Ammon's horn (tissue), 1 donor: ENCODE measurements at regions not wholly inside any gene's neighbourhood (a gene's known extent, or its start where the extent isn't known, plus 50 kb on each side); places are given as distances from the start of the nearest gene placed in this dataset.
"Not testable (repeated sequence)": the region's sequence is repeated elsewhere in the genome, so short reads cannot be mapped to it uniquely, and the experiment has no call there.

ENCODE experiments used
- DNase-seq: peaks from one replicate; pipeline ENCODE4 v3.0.0-alpha.2; 2016; ENCODE audit warnings: low spot score

DNA sequence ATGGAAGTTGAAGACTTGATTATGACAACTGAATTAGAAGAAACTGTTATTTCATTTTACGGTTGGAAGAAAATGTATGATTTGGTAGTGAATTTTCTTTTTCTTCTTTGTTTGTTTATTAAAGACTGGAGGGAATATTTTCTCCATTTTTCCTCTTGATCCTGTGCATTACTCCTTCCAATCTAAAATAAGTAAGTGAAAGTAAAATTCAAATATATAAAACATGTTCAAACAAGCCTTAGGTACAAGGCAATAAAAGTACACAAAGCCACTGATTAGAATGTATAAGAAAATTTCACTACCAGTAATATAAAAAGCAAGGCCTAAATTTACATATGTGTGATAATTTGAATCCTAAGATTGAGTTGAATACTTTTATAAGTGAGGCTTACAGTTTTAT is 181.2 kb upstream of the MME start:
- DNase-seq, result no peak

DNA sequence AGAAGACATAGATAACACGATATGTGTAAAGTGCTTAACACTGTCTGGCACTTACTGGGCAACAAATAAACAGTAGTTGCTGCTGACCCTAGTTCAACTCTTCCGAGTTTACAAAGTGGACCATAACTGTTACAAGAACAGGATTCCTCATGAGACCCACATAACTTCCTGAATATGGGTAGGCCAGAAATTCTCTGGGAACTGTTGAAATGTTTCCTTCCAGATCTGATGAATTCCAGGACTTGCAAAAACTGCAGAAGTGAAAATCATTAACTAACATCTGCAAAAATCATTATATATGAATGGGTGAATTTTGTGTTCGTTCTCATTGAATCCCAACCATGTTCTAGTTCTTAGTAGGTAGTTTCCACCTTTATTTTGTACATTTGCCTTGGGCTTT is 181.7 kb upstream of the MME start:
- DNase-seq, result no peak

DNA sequence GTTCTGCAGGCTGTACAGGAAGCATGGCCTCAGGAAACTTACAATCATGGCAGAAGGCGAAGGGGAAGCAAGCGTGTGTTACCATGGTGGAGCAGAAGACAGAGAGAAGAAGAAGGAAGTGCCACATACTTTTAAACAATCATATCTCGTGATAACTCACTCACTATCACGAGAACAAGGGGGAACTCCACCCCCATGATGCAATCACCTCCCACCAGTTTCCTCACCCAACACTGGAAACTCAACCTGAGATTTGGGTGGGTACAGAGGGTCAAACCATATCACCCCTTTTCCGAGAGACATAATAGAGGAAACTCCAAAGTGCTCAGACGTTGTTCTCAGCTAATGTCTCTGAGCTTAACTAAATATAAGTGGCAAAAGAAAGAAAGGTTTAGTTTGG is 186.3 kb upstream of the MME start:
- no peak for DNase-seq

- DNase-seq, result no peak
Measured at GRCh38 chr3:154889227-154889634, 190.9 kb upstream of the MME start.

- DNase-seq, result no peak
Measured at GRCh38 chr3:154887869-154888268, 192.2 kb upstream of the MME start.

DNA sequence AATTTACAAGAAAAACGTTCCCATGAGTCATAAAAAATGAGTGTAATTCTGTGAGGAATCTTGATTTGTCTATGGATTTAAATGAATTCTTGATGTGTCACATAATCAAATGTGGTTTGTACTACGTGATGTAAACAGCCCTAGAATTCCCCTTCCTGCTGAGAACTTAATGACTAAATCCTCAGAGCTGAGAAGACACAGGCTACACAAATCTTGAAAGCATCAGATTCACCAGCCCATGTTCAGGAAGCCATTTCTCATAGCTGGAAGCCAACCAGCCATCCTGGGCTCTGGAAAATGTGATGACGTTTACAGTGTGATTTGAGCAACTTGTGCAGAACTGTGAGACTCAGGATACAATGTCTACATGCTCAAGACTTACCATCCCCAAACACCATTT is 193.7 kb upstream of the MME start:
- DNase-seq, result no peak

- DNase-seq, result no peak
Measured at GRCh38 chr3:154885418-154885817, 194.7 kb upstream of the MME start.

- no peak for DNase-seq
Measured at GRCh38 chr3:154884952-154885351, 195.2 kb upstream of the MME start.

- DNase-seq, result no peak
Measured at GRCh38 chr3:154875142-154875541, 205.0 kb upstream of the MME start.

DNA sequence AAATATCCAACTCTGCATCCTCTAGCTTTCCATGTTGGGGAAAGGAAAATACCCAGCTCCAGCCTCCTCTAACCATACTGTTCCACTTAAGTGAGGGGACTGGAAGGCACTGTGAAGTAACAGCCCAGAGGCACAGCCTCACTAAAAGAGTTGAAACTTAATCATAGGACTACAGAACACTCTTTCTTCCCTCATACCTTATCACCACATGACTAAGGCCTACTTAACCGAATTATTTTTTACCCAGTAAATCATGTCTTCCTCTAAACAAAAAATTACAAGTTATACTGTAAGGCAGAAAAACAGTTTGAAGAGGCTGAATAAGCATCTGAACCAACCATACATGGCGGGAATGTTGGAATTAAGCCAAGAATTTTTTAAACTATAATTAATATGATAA is 207.4 kb upstream of the MME start:
- no peak for DNase-seq

DNA sequence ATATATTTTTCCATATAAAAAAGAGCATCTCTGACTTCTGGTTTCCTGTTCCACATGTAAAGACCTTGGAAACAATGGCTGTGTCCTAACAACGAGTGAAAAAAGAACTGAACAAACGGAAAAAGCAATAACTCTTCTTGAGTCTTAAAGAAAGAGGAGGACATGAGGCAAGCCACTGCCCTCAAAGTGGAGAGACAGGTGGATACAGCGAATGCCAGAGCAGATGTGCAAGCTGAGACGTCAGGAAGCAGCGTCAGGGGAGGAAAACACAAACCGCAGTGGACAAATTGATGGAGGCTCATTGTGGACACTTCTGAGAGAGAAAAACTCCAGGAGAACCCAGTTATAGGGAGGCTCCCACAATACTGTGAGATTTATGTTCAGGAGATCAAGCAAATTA is 208.0 kb upstream of the MME start:
- DNase-seq, result no peak

GRCh38 chr3:154864947-154865346 is 215.2 kb upstream of the MME start:
- DNase-seq, result no peak

DNA sequence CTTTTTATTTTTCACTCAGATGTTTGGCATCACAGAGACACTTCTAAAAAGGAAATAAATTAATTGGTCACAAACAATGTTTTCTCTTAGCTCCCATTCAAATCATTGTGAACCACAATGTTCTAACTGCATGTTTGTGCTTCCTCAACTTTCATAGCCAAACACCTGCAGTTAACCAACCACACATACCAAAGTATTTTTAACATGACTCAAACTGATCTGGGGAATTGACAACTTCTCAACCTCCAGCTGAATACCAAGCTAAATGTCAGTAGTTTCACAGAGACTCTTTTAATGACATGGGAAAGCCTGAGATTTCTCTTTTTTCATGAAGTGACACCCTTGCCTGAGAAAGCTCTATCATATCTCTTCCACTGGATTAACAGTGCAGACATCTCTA is 217.9 kb upstream of the MME start:
- DNase-seq, result no peak

DNA sequence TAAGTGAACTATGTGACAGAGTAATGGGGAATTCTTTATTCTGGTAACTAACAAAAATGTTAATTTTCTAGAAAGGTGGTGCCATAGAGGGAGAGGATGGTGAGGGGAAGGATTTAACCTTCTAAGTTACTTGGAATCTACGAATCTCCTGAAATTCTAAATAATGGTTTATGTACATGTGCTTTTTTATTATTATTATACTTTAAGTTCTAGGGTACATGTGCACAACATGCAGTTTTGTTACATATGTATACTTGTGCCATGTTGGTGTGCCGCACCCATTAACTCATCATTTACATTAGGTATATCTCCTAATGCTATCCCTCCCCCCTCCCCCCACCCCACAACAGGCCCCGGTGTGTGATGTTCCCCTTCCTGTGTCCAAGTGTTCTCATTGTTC is 227.1 kb upstream of the MME start:
- DNase-seq, result not testable (repeated sequence)

GRCh38 chr3:154852515-154852914 is 227.6 kb upstream of the MME start:
- no peak for DNase-seq

GRCh38 chr3:154851644-154852043 is 228.5 kb upstream of the MME start:
- no peak for DNase-seq

GRCh38 chr3:154850921-154851320 is 229.2 kb upstream of the MME start:
- DNase-seq, result no peak

- DNase-seq, result no peak
Measured at GRCh38 chr3:154849408-154849807, 230.7 kb upstream of the MME start.

GRCh38 chr3:154844863-154845262 is 235.3 kb upstream of the MME start:
- no peak for DNase-seq

DNA sequence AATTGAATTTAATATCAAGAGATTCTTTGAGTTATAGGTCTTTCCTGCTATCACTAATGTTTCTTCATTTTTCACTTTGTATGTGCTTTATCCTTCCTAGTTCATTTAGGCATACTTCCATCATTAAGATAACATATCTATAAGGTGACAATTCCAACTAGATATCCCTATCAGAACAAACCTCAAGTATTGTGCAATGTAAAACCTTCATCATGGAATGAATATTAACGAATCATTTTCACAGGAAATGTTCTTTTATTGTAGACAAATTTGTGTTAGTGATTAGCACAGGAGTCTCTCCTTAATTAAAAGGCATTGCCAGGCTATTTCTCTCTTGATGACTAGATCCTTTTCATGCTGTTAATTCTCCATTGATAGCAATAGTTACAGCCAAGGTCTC is 236.5 kb upstream of the MME start:
- no peak for DNase-seq

DNA sequence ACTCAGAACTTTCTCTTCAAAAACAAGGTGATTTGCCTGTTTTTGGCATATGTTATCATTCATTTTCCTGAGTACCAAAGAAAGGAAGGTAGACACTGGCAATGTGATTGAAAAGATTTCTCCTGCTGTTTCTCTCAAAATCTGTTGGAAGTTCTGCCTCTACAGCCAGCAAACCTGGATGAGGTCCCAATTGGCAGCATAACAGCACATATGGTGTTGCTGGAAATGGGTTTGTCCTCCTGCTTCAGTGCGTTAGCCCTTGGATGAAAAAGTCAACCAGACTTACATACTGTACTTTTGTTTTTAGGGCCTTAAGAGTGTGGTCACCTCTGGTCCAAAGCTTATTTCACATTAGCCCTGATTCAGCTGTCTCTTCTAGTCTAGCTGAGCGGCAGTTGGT is 237.6 kb upstream of the MME start:
- no peak for DNase-seq

- DNase-seq, result no peak
Measured at GRCh38 chr3:154835639-154836038, 244.5 kb upstream of the MME start.

- DNase-seq, result not testable (repeated sequence)
Measured at GRCh38 chr3:154834831-154835230, 245.3 kb upstream of the MME start.

GRCh38 chr3:154829929-154830328 is 250.2 kb upstream of the MME start:
- no peak for DNase-seq

- no peak for DNase-seq
Measured at GRCh38 chr3:154819491-154819890, 260.6 kb upstream of the MME start.
